ENCODE measurements at regions not wholly inside any gene's neighbourhood (a gene's known extent, or its start where the extent isn't known, plus 50 kb on each side); places are given as distances from the start of the nearest gene placed in this dataset.

DNA sequence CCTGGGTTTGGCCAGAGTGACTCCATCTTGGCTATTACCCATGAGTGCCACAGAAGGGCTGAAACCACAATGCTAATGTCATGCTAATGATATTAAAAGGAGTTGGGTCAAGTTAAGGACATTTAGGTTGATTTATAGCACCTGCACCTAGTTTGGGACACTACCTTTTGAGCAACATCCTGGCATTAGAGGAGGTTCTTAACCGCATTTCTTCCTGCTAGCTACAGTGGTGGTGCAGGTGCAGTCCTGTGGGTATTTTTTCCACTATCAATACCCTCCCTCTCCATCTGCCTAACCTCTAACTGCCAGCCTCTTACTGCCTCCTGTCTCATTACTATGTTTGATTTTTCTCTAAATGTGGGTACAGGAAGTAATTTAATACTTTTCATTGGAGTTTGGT lies 1276.1 kb downstream of the FSTL5 start:
- Histone ChIP-seq H3K9ac (ENCODE audit: low read depth, low read length) (no peak overlapping the region), H3K36me3 (ENCODE audit: insufficient read depth, low read length) (no peaks in the 10 kb centered on the region), H3K27ac (ENCODE audit: low read length) (no peak overlapping the region), H3K4me2 (ENCODE audit: insufficient read depth, low read length) (no peak overlapping the region), H3K27me3 (ENCODE audit: insufficient read depth, low read length, poor library complexity) (no peaks in the 10 kb centered on the region), H4K20me1 (ENCODE audit: insufficient read depth, low read length) (no peaks in the 10 kb centered on the region), H2AFZ (ENCODE audit: low read depth, low read length) (no peak overlapping the region), H3K4me3 (ENCODE audit: low read depth in 1 of 2, low read length in 2 of 2) (no peak overlapping the region), H3K9me3 (ENCODE audit: insufficient read depth, low read length, severe bottlenecking) (no peaks in the 10 kb centered on the region), H3K4me1 (ENCODE audit: insufficient read depth, low read length) (no peaks in the 10 kb centered on the region), H3K79me2 (ENCODE audit: insufficient read depth, low read length) (no peaks in the 10 kb centered on the region)
- DNase-seq (no peak), ATAC-seq (ENCODE audit: insufficient read depth, low read depth) (no peak)
- no peak for TF ChIP-seq EZH2 (IDR thresholded peaks at IDR 0.05; ENCODE audit: borderline replicate concordance, low read depth, low read length, severe bottlenecking)
- TF ChIP-seq, protein P1, sequence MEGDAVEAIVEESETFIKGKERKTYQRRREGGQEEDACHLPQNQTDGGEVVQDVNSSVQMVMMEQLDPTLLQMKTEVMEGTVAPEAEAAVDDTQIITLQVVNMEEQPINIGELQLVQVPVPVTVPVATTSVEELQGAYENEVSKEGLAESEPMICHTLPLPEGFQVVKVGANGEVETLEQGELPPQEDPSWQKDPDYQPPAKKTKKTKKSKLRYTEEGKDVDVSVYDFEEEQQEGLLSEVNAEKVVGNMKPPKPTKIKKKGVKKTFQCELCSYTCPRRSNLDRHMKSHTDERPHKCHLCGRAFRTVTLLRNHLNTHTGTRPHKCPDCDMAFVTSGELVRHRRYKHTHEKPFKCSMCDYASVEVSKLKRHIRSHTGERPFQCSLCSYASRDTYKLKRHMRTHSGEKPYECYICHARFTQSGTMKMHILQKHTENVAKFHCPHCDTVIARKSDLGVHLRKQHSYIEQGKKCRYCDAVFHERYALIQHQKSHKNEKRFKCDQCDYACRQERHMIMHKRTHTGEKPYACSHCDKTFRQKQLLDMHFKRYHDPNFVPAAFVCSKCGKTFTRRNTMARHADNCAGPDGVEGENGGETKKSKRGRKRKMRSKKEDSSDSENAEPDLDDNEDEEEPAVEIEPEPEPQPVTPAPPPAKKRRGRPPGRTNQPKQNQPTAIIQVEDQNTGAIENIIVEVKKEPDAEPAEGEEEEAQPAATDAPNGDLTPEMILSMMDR (IDR thresholded peaks at IDR 0.05; ENCODE audit: borderline replicate concordance, extremely low read depth, low read length, poor library complexity, severe bottlenecking) = no peak

- ATAC-seq (ENCODE audit: insufficient read depth, low read depth) = no peak
- no peak overlapping the region for H3K4me2 ChIP-seq (ENCODE audit: insufficient read depth, low read length)
Observed at GRCh38 chr4:160894128-160894527, 1269.7 kb downstream of the FSTL5 start.

DNA sequence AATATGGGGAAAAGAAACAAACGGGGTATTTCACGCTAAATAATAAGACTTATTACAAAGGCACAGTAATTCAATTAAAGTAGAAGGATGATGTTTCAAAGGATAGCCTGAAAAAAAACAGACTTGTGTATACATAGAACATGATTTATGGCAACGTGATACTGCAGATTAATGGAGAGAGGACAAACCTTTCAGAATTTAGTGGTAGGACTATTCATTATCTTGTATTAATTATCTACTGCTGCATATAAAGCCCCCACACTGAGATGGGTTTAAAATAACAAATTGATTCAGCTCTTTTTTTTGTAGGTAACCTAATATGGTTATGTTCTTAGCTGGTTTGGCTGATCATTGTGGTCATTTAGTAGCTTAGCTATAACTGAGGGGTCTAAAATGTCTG lies 1269.0 kb downstream of the FSTL5 start:
- H3K27me3 ChIP-seq (ENCODE audit: insufficient read depth, low read length, poor library complexity) = no peaks in the 10 kb centered on the region
- no peaks in the 10 kb centered on the region for H3K36me3 ChIP-seq (ENCODE audit: insufficient read depth, low read length)
- no peak overlapping the region for H3K4me2 ChIP-seq (ENCODE audit: insufficient read depth, low read length)
- TF ChIP-seq, protein P1 (IDR thresholded peaks at IDR 0.05; ENCODE audit: borderline replicate concordance, extremely low read depth, low read length, poor library complexity, severe bottlenecking) = no peak
- no peak for TF ChIP-seq EZH2 (IDR thresholded peaks at IDR 0.05; ENCODE audit: borderline replicate concordance, low read depth, low read length, severe bottlenecking)
- H4K20me1 ChIP-seq (ENCODE audit: insufficient read depth, low read length) = no peaks in the 10 kb centered on the region
- no peaks in the 10 kb centered on the region for H3K4me1 ChIP-seq (ENCODE audit: insufficient read depth, low read length)
- H3K9ac ChIP-seq (ENCODE audit: low read depth, low read length) = no peak overlapping the region
- DNase-seq (no peak), ATAC-seq (ENCODE audit: insufficient read depth, low read depth) (no peak)
- no peaks in the 10 kb centered on the region for H3K79me2 ChIP-seq (ENCODE audit: insufficient read depth, low read length)
- H2AFZ ChIP-seq (ENCODE audit: low read depth, low read length) = no peak overlapping the region
- no peak overlapping the region for H3K4me3 ChIP-seq (ENCODE audit: low read depth in 1 of 2, low read length in 2 of 2)
- no peaks in the 10 kb centered on the region for H3K9me3 ChIP-seq (ENCODE audit: insufficient read depth, low read length, severe bottlenecking)
- no peak overlapping the region for H3K27ac ChIP-seq (ENCODE audit: low read length)

More at GRCh38 chr4:160894128-160894527, 1269.7 kb downstream of the FSTL5 start:
- Histone ChIP-seq H3K36me3 (ENCODE audit: insufficient read depth, low read length) (no peaks in the 10 kb centered on the region), H3K9ac (ENCODE audit: low read depth, low read length) (no peak overlapping the region), H3K9me3 (ENCODE audit: insufficient read depth, low read length, severe bottlenecking) (no peaks in the 10 kb centered on the region), H3K4me1 (ENCODE audit: insufficient read depth, low read length) (no peaks in the 10 kb centered on the region), H3K4me3 (ENCODE audit: low read depth in 1 of 2, low read length in 2 of 2) (no peak overlapping the region), H2AFZ (ENCODE audit: low read depth, low read length) (no peak overlapping the region), H4K20me1 (ENCODE audit: insufficient read depth, low read length) (no peaks in the 10 kb centered on the region), H3K79me2 (ENCODE audit: insufficient read depth, low read length) (no peaks in the 10 kb centered on the region), H3K27me3 (ENCODE audit: insufficient read depth, low read length, poor library complexity) (no peaks in the 10 kb centered on the region), H3K27ac (ENCODE audit: low read length) (no peak overlapping the region)
- no peak for DNase-seq
- TF ChIP-seq EZH2 (IDR thresholded peaks at IDR 0.05; ENCODE audit: borderline replicate concordance, low read depth, low read length, severe bottlenecking) = no peak
- TF ChIP-seq, protein P1 (IDR thresholded peaks at IDR 0.05; ENCODE audit: borderline replicate concordance, extremely low read depth, low read length, poor library complexity, severe bottlenecking) = no peak

GRCh38 chr4:160927311-160927710 lies 1236.5 kb downstream of the FSTL5 start:
- no peaks in the 10 kb centered on the region for H3K4me1 ChIP-seq (ENCODE audit: insufficient read depth, low read length)
- H3K79me2 ChIP-seq (ENCODE audit: insufficient read depth, low read length) = no peaks in the 10 kb centered on the region
- no peak overlapping the region for H3K27ac ChIP-seq (ENCODE audit: low read length)
- no peak overlapping the region for H2AFZ ChIP-seq (ENCODE audit: low read depth, low read length)
- ATAC-seq (ENCODE audit: insufficient read depth, low read depth) (no peak), DNase-seq (no peak)
- H3K36me3 ChIP-seq (ENCODE audit: insufficient read depth, low read length) = no peaks in the 10 kb centered on the region
- H3K4me3 ChIP-seq (ENCODE audit: low read depth in 1 of 2, low read length in 2 of 2) = no peak overlapping the region
- H3K4me2 ChIP-seq (ENCODE audit: insufficient read depth, low read length) = no peak overlapping the region
- TF ChIP-seq EZH2 (IDR thresholded peaks at IDR 0.05; ENCODE audit: borderline replicate concordance, low read depth, low read length, severe bottlenecking) = no peak
- TF ChIP-seq, protein P1 (IDR thresholded peaks at IDR 0.05; ENCODE audit: borderline replicate concordance, extremely low read depth, low read length, poor library complexity, severe bottlenecking) = no peak
- H4K20me1 ChIP-seq (ENCODE audit: insufficient read depth, low read length) = no peaks in the 10 kb centered on the region
- H3K27me3 ChIP-seq (ENCODE audit: insufficient read depth, low read length, poor library complexity) = no peaks in the 10 kb centered on the region
- no peak overlapping the region for H3K9ac ChIP-seq (ENCODE audit: low read depth, low read length)
- H3K9me3 ChIP-seq (ENCODE audit: insufficient read depth, low read length, severe bottlenecking) = no peaks in the 10 kb centered on the region
